GM12801 (cell line): ENCODE measurements at regions not wholly inside any gene's neighbourhood (a gene's known extent, or its start where the extent isn't known, plus 50 kb on each side); places are given as distances from the start of the nearest gene placed in this dataset.

ENCODE experiments used
- TF ChIP-seq, protein P1 (sequence below): IDR thresholded peaks from one replicate; pipeline ENCODE4 v1.5.1; 2011; ENCODE audit warnings: control low read depth; ENCODE audit not compliant: insufficient read length; ENCODE audit errors: extremely low read depth

DNA sequence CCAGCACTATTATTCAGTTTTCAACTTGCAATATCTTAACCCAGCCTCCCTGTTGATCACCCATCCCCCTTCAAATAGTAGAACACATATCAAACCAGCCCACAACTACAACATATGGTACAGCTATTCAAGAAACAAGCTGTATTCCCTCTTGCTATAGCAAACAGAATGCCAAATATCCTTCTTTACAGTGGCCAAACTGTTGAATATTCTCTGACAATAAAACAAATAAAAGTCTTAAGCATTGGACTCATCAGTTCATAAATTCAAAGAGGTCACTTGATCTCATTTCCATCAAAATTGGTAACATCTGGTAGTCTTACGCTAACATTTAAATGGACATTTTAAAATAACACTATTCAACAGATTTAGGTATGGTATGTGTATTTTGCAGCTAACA is 350.8 kb downstream of the EFNA5 start:
- TF ChIP-seq, protein P1, sequence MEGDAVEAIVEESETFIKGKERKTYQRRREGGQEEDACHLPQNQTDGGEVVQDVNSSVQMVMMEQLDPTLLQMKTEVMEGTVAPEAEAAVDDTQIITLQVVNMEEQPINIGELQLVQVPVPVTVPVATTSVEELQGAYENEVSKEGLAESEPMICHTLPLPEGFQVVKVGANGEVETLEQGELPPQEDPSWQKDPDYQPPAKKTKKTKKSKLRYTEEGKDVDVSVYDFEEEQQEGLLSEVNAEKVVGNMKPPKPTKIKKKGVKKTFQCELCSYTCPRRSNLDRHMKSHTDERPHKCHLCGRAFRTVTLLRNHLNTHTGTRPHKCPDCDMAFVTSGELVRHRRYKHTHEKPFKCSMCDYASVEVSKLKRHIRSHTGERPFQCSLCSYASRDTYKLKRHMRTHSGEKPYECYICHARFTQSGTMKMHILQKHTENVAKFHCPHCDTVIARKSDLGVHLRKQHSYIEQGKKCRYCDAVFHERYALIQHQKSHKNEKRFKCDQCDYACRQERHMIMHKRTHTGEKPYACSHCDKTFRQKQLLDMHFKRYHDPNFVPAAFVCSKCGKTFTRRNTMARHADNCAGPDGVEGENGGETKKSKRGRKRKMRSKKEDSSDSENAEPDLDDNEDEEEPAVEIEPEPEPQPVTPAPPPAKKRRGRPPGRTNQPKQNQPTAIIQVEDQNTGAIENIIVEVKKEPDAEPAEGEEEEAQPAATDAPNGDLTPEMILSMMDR: no peak

DNA sequence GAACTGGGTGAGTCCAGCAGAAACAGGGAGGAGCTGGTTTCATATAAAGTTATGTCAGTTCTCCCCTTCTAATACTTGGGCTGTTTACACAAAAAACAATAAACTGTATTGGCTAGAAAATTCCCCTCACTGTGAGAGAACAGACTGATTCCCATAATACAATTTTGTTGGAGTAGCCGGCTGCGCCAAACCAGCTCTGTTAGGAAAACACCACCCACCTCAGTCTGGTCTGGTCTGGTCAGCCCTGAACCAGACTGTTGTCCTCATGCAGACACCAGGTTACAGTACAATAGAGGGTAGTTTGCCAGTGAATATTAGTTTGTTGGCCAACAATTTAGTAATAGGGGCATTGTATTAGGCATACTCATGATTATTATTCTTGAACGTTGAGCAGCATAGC is 356.4 kb downstream of the EFNA5 start:
- TF ChIP-seq, protein P1: no peak

DNA sequence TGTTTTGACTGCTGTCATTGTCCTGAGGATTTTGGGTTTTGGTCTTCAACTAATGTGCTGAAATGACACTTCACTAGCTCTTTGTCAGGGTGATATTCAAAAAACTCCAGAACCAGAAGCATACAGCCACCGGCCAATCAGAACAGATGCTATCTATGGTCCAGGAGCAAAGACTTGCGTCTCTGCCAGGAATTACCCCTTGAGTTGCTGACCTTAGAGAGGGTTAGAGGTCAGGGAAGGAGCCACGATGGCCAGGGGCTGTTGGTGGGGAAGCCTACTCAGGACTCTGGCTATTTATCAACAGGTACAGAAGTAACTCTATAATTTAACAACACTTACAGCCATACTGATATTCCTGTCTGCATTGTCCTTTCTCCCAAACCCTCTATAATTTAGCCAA is 356.8 kb downstream of the EFNA5 start:
- TF ChIP-seq, protein P1: no peak

DNA sequence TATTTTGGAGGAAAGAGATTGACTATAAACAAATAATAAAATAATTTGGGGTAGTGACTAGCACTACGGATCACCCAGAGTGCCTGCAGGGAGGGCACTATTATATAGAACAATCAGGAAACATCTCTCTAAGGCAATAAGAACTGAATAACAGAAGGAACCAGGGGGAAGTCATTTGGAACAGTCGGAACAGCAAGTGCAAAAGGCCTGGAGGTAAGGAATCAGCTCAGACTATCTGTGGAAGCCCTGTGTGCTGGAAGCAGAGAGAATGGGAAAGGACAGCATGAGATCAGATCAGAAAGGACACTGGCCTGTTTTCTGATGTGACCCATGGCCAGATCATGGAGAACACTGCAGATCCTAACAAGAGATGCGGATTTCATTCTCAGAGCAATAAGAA is 357.6 kb downstream of the EFNA5 start:
- TF ChIP-seq, protein P1: no peak

DNA sequence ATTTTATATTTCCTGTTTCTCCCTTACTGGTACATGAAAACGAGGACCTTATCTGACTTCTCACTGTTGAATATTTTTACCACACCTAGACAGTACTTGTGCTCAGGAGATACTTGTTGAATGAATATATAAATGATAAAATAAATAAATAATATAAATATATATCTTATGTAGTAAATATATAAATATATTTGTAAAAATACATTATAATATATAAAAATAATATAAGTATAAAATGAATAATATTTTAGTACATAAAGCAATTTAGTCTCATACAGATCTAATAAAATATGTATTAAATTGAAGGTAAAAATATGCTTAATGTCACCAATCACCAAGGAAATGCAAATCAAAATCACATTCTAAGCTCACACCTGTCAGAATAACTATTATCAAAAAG is 360.6 kb downstream of the EFNA5 start:
- TF ChIP-seq, protein P1: no peak

DNA sequence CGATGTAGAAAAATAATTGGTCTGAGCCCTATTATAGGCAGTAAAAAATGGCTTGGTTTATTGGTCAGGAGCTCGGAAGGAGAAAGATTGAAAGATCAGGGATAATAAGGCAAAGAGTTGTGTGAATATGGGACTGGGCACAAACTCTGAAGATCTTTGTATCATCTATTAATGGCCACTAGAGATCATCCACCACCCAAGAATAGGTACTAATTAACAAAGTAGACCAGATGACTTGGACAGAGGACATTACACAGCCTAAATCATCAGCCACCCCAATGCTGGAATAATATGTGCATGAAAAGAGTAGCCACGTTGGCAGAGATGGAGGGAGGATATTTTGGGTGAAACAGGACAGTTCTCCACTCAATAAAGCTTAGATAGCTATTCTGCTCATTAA is 364.1 kb downstream of the EFNA5 start:
- TF ChIP-seq, protein P1: no peak

DNA sequence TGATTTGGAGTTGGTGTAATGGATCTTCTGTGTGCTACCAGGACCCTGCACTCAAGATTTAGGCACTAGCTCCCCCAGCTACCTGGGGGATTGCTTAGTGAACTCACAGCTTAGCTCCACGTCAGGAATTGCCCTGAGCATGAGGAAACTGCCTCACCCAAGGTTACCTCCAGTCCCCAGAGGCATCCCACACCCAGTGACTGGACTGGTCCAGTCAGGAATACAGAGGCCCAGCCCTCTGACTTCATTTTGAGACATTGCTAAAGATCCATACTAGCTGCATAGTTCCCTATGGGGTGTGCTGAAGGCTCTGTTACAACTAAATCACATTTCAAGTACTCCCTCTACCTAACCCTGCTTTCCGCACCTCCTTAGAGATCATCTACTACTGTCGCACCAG is 364.7 kb downstream of the EFNA5 start:
- TF ChIP-seq, protein P1: no peak

DNA sequence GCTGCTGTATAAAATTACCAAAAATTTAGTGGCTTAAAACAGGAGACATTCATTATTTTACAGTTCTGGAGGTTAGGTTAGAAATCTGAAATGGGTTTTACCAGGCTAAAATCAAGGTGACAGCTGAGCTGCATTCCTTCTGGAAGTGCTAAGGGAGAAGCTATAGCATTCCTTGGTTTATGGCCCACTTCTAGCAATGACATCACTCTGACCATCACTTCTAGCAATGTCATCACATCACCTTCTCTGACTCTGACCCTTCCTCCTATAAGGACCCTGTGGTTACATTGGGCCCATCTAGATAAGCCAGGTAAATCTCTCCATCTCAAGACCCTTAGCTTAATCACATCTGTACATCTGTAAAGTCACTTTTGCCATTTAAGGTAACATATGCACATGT is 366.1 kb downstream of the EFNA5 start:
- TF ChIP-seq, protein P1: no peak
